Fibroblast of villous mesenchyme (primary cell): ENCODE measurements at regions not wholly inside any gene's neighbourhood (a gene's known extent, or its start where the extent isn't known, plus 50 kb on each side); places are given as distances from the start of the nearest gene placed in this dataset. TPM values are rescaled to one million over a fixed set of nuclear protein-coding genes. Genes with fewer than 3 reads are reported as not detected.

Source experiments
- DNase-seq: peaks from one replicate; pipeline ENCODE4 v3.0.0-alpha.2; 2010; ENCODE audit warnings: low read depth
- H3K4me3 ChIP-seq: 2 replicates; pipeline ENCODE4 v1.5.1; 2011; ENCODE audit warnings: low read depth, mild to moderate bottlenecking, low read length
- CTCF ChIP-seq: IDR thresholded peaks from 2 replicates; pipeline ENCODE4 v1.5.1; 2012; ENCODE audit warnings: low read depth, mild to moderate bottlenecking, low read length; ENCODE audit not compliant: insufficient read depth
- small RNA-seq: library from RNA; depleted of rRNA; stranded (forward); fragments of <200 nt; gene quantifications from one replicate; pipeline ENCODE3, GENCODE V24; 2012

- TF ChIP-seq CTCF: no peak
- DNase-seq: no peak
- no peak overlapping the region for H3K4me3 ChIP-seq
Observed at GRCh38 chr12:43636725-43637463, 84.9 kb upstream of the ADAMTS20 start.

GRCh38 chr12:43621262-43621661 is 69.3 kb upstream of the ADAMTS20 start:
- DNase-seq: no peak
- no peak for TF ChIP-seq CTCF
- H3K4me3 ChIP-seq: no peak overlapping the region

- DNase-seq: no peak
- H3K4me3 ChIP-seq: no peak overlapping the region
Observed at GRCh38 chr12:43602738-43603137, 50.7 kb upstream of the ADAMTS20 start.

More at GRCh38 chr12:43602738-43603137, 50.7 kb upstream of the ADAMTS20 start:
- no peak for TF ChIP-seq CTCF

Small RNAs in the stretch of these regions (small RNA-seq; reads per million reads assigned to genes)
- gene AC090525.3: not detected
